ENCODE measurements at regions not wholly inside any gene's neighbourhood (a gene's known extent, or its start where the extent isn't known, plus 50 kb on each side); places are given as distances from the start of the nearest gene placed in this dataset.
"Not testable (repeated sequence)": the region's sequence is repeated elsewhere in the genome, so short reads cannot be mapped to it uniquely, and the experiment has no call there.

DNA sequence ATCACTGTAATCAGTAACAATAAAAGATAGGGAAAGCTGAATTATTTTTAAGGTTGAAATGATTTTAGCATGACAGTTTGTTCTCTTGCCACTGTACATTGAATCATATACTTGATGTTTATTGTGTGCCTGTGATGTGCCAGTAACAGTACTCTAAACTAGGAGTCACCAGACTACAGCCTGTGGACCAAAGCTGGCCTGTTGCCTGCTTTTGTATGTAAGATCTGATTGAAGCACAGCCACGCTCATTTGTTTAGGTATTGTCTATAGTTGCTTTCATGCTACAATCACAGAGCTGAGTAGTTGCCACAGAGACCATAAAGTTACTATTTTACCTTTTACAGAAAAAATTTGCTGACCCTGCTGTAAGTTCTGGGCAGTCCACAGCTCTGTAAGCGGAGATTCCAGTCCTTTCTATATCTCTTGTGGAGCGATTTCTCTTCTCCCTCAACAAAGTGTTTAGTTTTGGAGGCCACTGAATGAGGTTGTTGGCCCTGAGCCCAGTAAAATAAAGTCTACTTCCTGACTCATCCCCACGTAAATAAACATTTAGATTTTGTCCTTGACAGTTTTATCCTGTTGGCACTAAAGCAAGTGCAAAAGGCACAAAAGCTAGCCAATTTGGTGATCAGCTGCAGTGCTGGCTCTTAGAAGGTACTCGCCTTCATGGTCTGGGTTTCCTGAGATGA, 173.7 kb upstream of the VKORC1L1 start:
- H3K4me2 ChIP-seq (ENCODE audit: control insufficient read depth, extremely low read depth, insufficient read depth, low read depth, low read length); H3K27me3 ChIP-seq (ENCODE audit: control insufficient read depth, extremely low read depth, insufficient read depth, low read length); H3K4me3 ChIP-seq (ENCODE audit: control insufficient read depth in 2 of 3, extremely low read depth in 1 of 3, insufficient read depth in 2 of 3, low read depth in 1 of 3, low read length in 3 of 3); FAIRE-seq; H4K20me1 ChIP-seq (ENCODE audit: control insufficient read depth, extremely low read depth, insufficient read depth, low read length); H3K36me3 ChIP-seq (ENCODE audit: control insufficient read depth in 2 of 2, extremely low read depth in 1 of 2, insufficient read depth in 2 of 2, low read length in 2 of 2); H3K9me3 ChIP-seq (ENCODE audit: control insufficient read depth, low read depth, low read length); H3K4me1 ChIP-seq (ENCODE audit: control insufficient read depth, extremely low read depth, insufficient read depth, low read length); dilution Hi-C loops (cut with MboI; ENCODE audit: extremely low pct_ligation_motif_present, low sequenced_read_pairs); H3K79me2 ChIP-seq (ENCODE audit: control insufficient read depth, insufficient read depth, low read length); H3K9me1 ChIP-seq (ENCODE audit: control insufficient read depth, extremely low read depth, insufficient read depth, low read length); DNase-seq (ENCODE audit: low read depth, low spot score); H2AFZ ChIP-seq (ENCODE audit: control insufficient read depth, low read length); H3K27ac ChIP-seq (ENCODE audit: control insufficient read depth, insufficient read depth, low read length); H3K9ac ChIP-seq (ENCODE audit: control insufficient read depth, extremely low read depth, insufficient read depth, low read length): not testable (repeated sequence)

- H3K9ac ChIP-seq (ENCODE audit: control insufficient read depth, extremely low read depth, insufficient read depth, low read length); H3K4me3 ChIP-seq (ENCODE audit: control insufficient read depth in 2 of 3, extremely low read depth in 1 of 3, insufficient read depth in 2 of 3, low read depth in 1 of 3, low read length in 3 of 3); H3K9me3 ChIP-seq (ENCODE audit: control insufficient read depth, low read depth, low read length); H3K79me2 ChIP-seq (ENCODE audit: control insufficient read depth, insufficient read depth, low read length); H3K27me3 ChIP-seq (ENCODE audit: control insufficient read depth, extremely low read depth, insufficient read depth, low read length); H2AFZ ChIP-seq (ENCODE audit: control insufficient read depth, low read length); FAIRE-seq; dilution Hi-C loops (cut with MboI; ENCODE audit: extremely low pct_ligation_motif_present, low sequenced_read_pairs); H3K27ac ChIP-seq (ENCODE audit: control insufficient read depth, insufficient read depth, low read length); H3K9me1 ChIP-seq (ENCODE audit: control insufficient read depth, extremely low read depth, insufficient read depth, low read length); H3K36me3 ChIP-seq (ENCODE audit: control insufficient read depth in 2 of 2, extremely low read depth in 1 of 2, insufficient read depth in 2 of 2, low read length in 2 of 2); H3K4me2 ChIP-seq (ENCODE audit: control insufficient read depth, extremely low read depth, insufficient read depth, low read depth, low read length); H4K20me1 ChIP-seq (ENCODE audit: control insufficient read depth, extremely low read depth, insufficient read depth, low read length); H3K4me1 ChIP-seq (ENCODE audit: control insufficient read depth, extremely low read depth, insufficient read depth, low read length); DNase-seq (ENCODE audit: low read depth, low spot score): not testable (repeated sequence)
These were observed 173.0 kb upstream of the VKORC1L1 start for GRCh38 chr7:65699715-65700356.

GRCh38 chr7:65719123-65719798, 153.6 kb upstream of the VKORC1L1 start:
- H4K20me1 ChIP-seq (ENCODE audit: control insufficient read depth, extremely low read depth, insufficient read depth, low read length); H3K36me3 ChIP-seq (ENCODE audit: control insufficient read depth in 2 of 2, extremely low read depth in 1 of 2, insufficient read depth in 2 of 2, low read length in 2 of 2); H3K9me3 ChIP-seq (ENCODE audit: control insufficient read depth, low read depth, low read length); dilution Hi-C loops (cut with MboI; ENCODE audit: extremely low pct_ligation_motif_present, low sequenced_read_pairs); H2AFZ ChIP-seq (ENCODE audit: control insufficient read depth, low read length); H3K27ac ChIP-seq (ENCODE audit: control insufficient read depth, insufficient read depth, low read length); H3K4me3 ChIP-seq (ENCODE audit: control insufficient read depth in 2 of 3, extremely low read depth in 1 of 3, insufficient read depth in 2 of 3, low read depth in 1 of 3, low read length in 3 of 3); H3K4me1 ChIP-seq (ENCODE audit: control insufficient read depth, extremely low read depth, insufficient read depth, low read length); FAIRE-seq; DNase-seq (ENCODE audit: low read depth, low spot score); H3K9me1 ChIP-seq (ENCODE audit: control insufficient read depth, extremely low read depth, insufficient read depth, low read length); H3K79me2 ChIP-seq (ENCODE audit: control insufficient read depth, insufficient read depth, low read length); H3K4me2 ChIP-seq (ENCODE audit: control insufficient read depth, extremely low read depth, insufficient read depth, low read depth, low read length); H3K9ac ChIP-seq (ENCODE audit: control insufficient read depth, extremely low read depth, insufficient read depth, low read length); H3K27me3 ChIP-seq (ENCODE audit: control insufficient read depth, extremely low read depth, insufficient read depth, low read length): not testable (repeated sequence)

Data from keratinocyte (primary cell).